WERI-Rb-1 (cell line): ENCODE measurements at regions not wholly inside any gene's neighbourhood (a gene's known extent, or its start where the extent isn't known, plus 50 kb on each side); places are given as distances from the start of the nearest gene placed in this dataset.

Source experiments
- DNase-seq: peaks from one replicate; pipeline ENCODE4 v3.0.0-alpha.2; 2020
- H3K27ac ChIP-seq: fragments of 250-450 bp; sonication (Bioruptor Pico); 2 replicates; pipeline ENCODE4 v1.5.1; 2020; ENCODE audit warnings: mild to moderate bottlenecking, moderate library complexity
- H3K27me3 ChIP-seq: fragments of 250-450 bp; sonication (Bioruptor Pico); 2 replicates; pipeline ENCODE4 v1.5.1; 2021; ENCODE audit warnings: mild to moderate bottlenecking, low read depth, moderate library complexity; ENCODE audit not compliant: insufficient read depth, severe bottlenecking
- H3K36me3 ChIP-seq: fragments of 250-450 bp; sonication (Bioruptor Pico); 2 replicates; pipeline ENCODE4 v1.5.1; 2020; ENCODE audit warnings: mild to moderate bottlenecking, moderate library complexity
- H3K4me3 ChIP-seq: 2 replicates; pipeline ENCODE4 v1.5.1; 2011; ENCODE audit warnings: low read depth, mild to moderate bottlenecking, control low read depth, low read length
- H3K9me3 ChIP-seq: fragments of 250-450 bp; sonication (Bioruptor Pico); 2 replicates; pipeline ENCODE4 v1.5.1; 2021; ENCODE audit warnings: mild to moderate bottlenecking, moderate library complexity; ENCODE audit not compliant: severe bottlenecking
- CTCF ChIP-seq: IDR thresholded peaks from 2 replicates; pipeline ENCODE4 v1.5.1; 2011; ENCODE audit warnings: low read depth, mild to moderate bottlenecking, control low read depth, inconsistent platforms, low read length

GRCh38 chr7:42460933-42461332 is 223.9 kb upstream of the GLI3 start:
- no peak for TF ChIP-seq CTCF
- Histone ChIP-seq H3K27ac (no peak overlapping the region), H3K36me3 (no peaks in the 10 kb centered on the region), H3K27me3 (no peaks in the 10 kb centered on the region), H3K4me3 (no peak overlapping the region), H3K9me3 (no peaks in the 10 kb centered on the region)
- no peak for DNase-seq

GRCh38 chr7:42460148-42460547 is 223.1 kb upstream of the GLI3 start:
- Histone ChIP-seq H3K27ac (no peak overlapping the region), H3K4me3 (no peak overlapping the region), H3K9me3 (no peaks in the 10 kb centered on the region), H3K36me3 (no peaks in the 10 kb centered on the region), H3K27me3 (no peaks in the 10 kb centered on the region)
- TF ChIP-seq CTCF = no peak
- DNase-seq = no peak

- no peak overlapping the region for H3K4me3 ChIP-seq
- no peaks in the 10 kb centered on the region for H3K27me3 ChIP-seq
- H3K36me3 ChIP-seq = no peaks in the 10 kb centered on the region
- TF ChIP-seq CTCF = no peak
- DNase-seq = no peak
- no peaks in the 10 kb centered on the region for H3K9me3 ChIP-seq
- H3K27ac ChIP-seq = no peak overlapping the region
Observed at GRCh38 chr7:42457663-42458062, 220.7 kb upstream of the GLI3 start.

DNA sequence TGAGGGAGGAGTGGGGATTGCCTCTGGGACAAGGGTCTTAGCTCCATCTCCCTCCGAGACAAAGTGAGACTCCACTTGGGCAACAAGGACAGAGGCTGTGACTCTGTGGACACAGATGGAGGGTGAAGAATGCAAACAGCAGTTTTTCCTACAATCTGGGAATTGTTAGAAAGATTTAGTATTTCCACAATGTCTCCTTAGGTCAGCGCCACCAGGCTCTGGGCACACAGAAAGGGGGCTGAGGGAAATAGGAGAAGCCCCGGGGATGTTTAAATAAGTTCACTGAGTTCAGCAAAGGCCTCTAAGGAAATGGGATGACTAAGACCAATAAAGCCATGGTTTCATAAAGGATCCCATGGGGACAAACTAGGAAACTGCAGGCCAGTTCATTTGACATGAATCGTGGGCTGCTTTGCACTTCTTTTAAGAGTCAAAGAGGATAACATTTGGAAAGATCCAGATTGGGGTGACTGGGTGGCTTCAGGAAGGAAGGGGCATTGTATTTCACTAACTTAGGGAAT is 219.8 kb upstream of the GLI3 start:
- Histone ChIP-seq H3K36me3 (no peaks in the 10 kb centered on the region), H3K27me3 (no peaks in the 10 kb centered on the region), H3K9me3 (no peaks in the 10 kb centered on the region), H3K4me3 (no peak overlapping the region), H3K27ac (peak overlapping the region; percentile 85)
- no peak for DNase-seq
- no peak for TF ChIP-seq CTCF

DNA sequence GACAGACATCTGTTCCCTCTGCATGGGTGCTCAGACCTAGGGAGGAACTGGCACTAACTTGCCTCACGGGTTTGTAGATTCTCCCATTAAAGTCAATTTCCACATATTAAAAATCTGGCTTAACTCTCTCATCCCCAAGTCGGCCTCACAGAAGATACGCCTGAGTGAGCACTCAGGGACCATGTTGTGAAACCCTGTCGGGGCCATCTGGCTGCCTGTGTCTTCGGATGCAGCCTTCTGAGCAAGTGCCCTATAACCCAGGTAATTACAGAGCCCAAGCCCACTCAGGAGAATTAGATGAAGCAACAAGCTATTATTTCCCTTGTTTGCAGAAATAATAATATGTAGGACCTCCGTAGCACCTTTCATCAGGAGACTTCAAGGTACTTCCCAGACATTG is 219.3 kb upstream of the GLI3 start:
- Histone ChIP-seq H3K36me3 (no peaks in the 10 kb centered on the region), H3K27ac (peak overlapping the region; percentile 85), H3K4me3 (no peak overlapping the region), H3K9me3 (no peaks in the 10 kb centered on the region), H3K27me3 (no peaks in the 10 kb centered on the region)
- no peak for TF ChIP-seq CTCF
- peak; percentile 92 for DNase-seq

- no peak for TF ChIP-seq CTCF
- H3K4me3 ChIP-seq = peak overlapping the region; percentile 26
- peak overlapping the region; percentile 72 for H3K27ac ChIP-seq
- DNase-seq = peak; percentile 87
- peaks cover 7% of the 10 kb centered on the region for H3K9me3 ChIP-seq
- no peaks in the 10 kb centered on the region for H3K27me3 ChIP-seq
- no peaks in the 10 kb centered on the region for H3K36me3 ChIP-seq
Observed at GRCh38 chr7:42453931-42454361, 216.9 kb upstream of the GLI3 start.
